ENCODE measurements at regions not wholly inside any gene's neighbourhood (a gene's known extent, or its start where the extent isn't known, plus 50 kb on each side); places are given as distances from the start of the nearest gene placed in this dataset.

DNA sequence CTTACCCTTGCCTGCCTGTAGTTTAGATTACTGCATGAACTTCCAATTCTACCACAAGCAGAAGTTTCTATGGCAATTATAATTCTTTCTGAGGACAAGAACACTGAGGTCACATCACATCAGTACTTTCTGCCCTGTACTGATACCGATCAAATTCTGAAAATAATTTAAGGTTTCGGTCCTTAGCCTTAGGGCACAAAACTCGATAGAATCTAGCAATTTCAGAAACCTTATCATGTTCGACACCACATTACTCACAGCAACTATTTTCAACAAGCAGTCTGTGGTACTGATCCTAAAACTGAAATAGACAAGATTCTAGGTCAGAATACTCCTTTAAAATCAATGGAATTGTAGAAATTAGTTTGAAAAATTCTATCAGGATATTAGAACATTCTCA lies 187.0 kb upstream of the LRFN5 start:
- Histone ChIP-seq H3K36me3 (ENCODE audit: control insufficient read depth, insufficient read depth, low read length) (no peaks in the 10 kb centered on the region), H3K27me3 (ENCODE audit: control insufficient read depth, insufficient read depth, low read length) (no peaks in the 10 kb centered on the region), H3K27ac (ENCODE audit: low read length) (no peak overlapping the region), H3K4me3 (ENCODE audit: low read length) (no peak overlapping the region), H3K9me3 (ENCODE audit: control insufficient read depth, insufficient read depth, low read length) (no peaks in the 10 kb centered on the region), H3K4me1 (ENCODE audit: control insufficient read depth, insufficient read depth, low read length) (no peaks in the 10 kb centered on the region)
- TF ChIP-seq, protein P1, sequence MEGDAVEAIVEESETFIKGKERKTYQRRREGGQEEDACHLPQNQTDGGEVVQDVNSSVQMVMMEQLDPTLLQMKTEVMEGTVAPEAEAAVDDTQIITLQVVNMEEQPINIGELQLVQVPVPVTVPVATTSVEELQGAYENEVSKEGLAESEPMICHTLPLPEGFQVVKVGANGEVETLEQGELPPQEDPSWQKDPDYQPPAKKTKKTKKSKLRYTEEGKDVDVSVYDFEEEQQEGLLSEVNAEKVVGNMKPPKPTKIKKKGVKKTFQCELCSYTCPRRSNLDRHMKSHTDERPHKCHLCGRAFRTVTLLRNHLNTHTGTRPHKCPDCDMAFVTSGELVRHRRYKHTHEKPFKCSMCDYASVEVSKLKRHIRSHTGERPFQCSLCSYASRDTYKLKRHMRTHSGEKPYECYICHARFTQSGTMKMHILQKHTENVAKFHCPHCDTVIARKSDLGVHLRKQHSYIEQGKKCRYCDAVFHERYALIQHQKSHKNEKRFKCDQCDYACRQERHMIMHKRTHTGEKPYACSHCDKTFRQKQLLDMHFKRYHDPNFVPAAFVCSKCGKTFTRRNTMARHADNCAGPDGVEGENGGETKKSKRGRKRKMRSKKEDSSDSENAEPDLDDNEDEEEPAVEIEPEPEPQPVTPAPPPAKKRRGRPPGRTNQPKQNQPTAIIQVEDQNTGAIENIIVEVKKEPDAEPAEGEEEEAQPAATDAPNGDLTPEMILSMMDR (IDR thresholded peaks at IDR 0.05): no peak
- Mint-ChIP-seq H3K27ac (no peak overlapping the region), H3K4me3 (no peak overlapping the region), H3K27me3 (ENCODE audit: low read depth in 2 of 2) (no peaks in the 10 kb centered on the region), H3K36me3 (no peaks in the 10 kb centered on the region), H3K4me1 (no peaks in the 10 kb centered on the region), H3K9me3 (peaks cover 6 to 10% of the 10 kb centered on the region in 2 donors)
- no peak for ATAC-seq
- intact Hi-C loops (cut with micrococcal nuclease): no loop called here
- no peak for DNase-seq
- WGBS (ENCODE audit: insufficient coverage): 94% methylated on average over 4 of the region's 4 CpGs

DNA sequence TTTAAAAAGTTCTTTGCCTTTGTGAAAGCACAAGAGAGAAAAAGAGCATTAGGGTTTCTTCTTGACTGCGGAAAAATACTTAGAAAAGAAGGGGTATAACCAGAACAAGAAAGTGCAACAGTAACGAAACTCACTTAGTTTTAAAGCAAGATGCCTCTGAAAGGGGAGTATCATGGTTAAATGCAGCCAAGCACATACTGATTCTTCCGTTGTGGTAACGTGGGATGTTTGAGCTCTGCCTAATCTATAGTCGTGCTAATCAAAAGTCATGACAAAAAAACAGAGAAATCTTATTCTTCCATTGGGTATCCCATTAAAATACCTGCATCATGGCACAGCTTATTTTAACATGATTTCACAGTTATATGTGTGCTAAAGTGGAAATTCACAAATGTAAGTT lies 187.8 kb upstream of the LRFN5 start:
- Mint-ChIP-seq H3K36me3 (no peaks in the 10 kb centered on the region), H3K4me3 (no peak overlapping the region), H3K27ac (no peak overlapping the region), H3K27me3 (ENCODE audit: low read depth in 2 of 2) (no peaks in the 10 kb centered on the region), H3K9me3 (peaks cover 4 to 8% of the 10 kb centered on the region in 2 donors), H3K4me1 (no peaks in the 10 kb centered on the region)
- Histone ChIP-seq H3K27ac (ENCODE audit: low read length) (no peak overlapping the region), H3K27me3 (ENCODE audit: control insufficient read depth, insufficient read depth, low read length) (no peaks in the 10 kb centered on the region), H3K9me3 (ENCODE audit: control insufficient read depth, insufficient read depth, low read length) (no peaks in the 10 kb centered on the region), H3K4me3 (ENCODE audit: low read length) (no peak overlapping the region), H3K4me1 (ENCODE audit: control insufficient read depth, insufficient read depth, low read length) (no peaks in the 10 kb centered on the region), H3K36me3 (ENCODE audit: control insufficient read depth, insufficient read depth, low read length) (no peaks in the 10 kb centered on the region)
- DNase-seq (no peak), ATAC-seq (no peak)
- intact Hi-C loops (cut with micrococcal nuclease): no loop called here
- TF ChIP-seq, protein P1 (IDR thresholded peaks at IDR 0.05): no peak
- WGBS (ENCODE audit: insufficient coverage): 73% methylated on average over 5 of the region's 5 CpGs

DNA sequence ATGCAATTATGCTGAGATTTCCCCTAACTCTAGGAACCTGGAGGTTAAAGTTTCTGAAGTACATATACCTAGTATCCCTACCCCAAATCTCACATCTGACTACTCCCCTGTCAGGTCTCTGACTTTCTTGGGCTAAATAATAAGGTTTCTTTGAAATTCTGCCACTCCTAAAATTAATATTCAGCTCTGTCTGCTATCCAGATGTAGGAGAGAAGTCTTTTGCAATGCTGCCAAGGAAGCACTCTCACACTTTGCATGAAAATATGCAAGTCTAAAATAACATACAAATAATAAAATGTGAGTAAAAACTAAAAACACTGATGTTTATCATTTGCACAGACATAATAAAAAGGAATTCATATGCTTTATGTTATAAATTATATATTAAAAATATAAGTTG lies 196.9 kb upstream of the LRFN5 start:
- DNase-seq (no peak), ATAC-seq (no peak)
- H3K27ac Mint-ChIP-seq: no peak overlapping the region
- no peaks in the 10 kb centered on the region for H3K27me3 ChIP-seq (ENCODE audit: control insufficient read depth, insufficient read depth, low read length)
- H3K4me1 Mint-ChIP-seq: no peaks in the 10 kb centered on the region
- intact Hi-C loops (cut with micrococcal nuclease): no loop called here
- no peaks in the 10 kb centered on the region for H3K9me3 ChIP-seq (ENCODE audit: control insufficient read depth, insufficient read depth, low read length)
- H3K9me3 Mint-ChIP-seq: peaks cover 4 to 13% of the 10 kb centered on the region in 2 donors
- no peaks in the 10 kb centered on the region for H3K36me3 ChIP-seq (ENCODE audit: control insufficient read depth, insufficient read depth, low read length)
- no peak overlapping the region for H3K27ac ChIP-seq (ENCODE audit: low read length)
- H3K4me3 ChIP-seq (ENCODE audit: low read length): no peak overlapping the region
- H3K36me3 Mint-ChIP-seq: no peaks in the 10 kb centered on the region
- TF ChIP-seq, protein P1 (IDR thresholded peaks at IDR 0.05): no peak
- no peak overlapping the region for H3K4me3 Mint-ChIP-seq
- H3K27me3 Mint-ChIP-seq (ENCODE audit: low read depth in 2 of 2): no peaks in the 10 kb centered on the region
- no peaks in the 10 kb centered on the region for H3K4me1 ChIP-seq (ENCODE audit: control insufficient read depth, insufficient read depth, low read length)

DNA sequence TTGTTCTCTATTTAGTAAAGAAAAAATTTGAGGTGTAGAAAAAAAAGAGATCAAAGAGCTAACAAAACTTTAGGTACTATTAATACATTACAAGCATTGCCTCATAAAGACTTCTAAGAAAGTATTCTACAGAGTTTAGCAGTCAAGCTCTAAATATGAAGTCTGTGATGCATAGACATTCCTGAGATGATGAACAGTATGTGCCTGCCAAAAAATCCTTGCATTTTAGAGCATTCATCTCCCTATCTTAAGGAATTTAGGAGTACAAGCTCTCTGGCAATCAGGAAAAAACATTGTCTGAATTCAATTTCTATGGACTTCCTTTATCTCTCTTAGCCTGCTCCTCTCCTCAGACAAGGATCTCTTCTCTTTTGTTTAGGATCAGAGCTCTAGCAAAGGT lies 202.6 kb upstream of the LRFN5 start:
- Histone ChIP-seq H3K36me3 (ENCODE audit: control insufficient read depth, insufficient read depth, low read length) (no peaks in the 10 kb centered on the region), H3K4me1 (ENCODE audit: control insufficient read depth, insufficient read depth, low read length) (no peaks in the 10 kb centered on the region), H3K4me3 (ENCODE audit: low read length) (no peak overlapping the region), H3K27ac (ENCODE audit: low read length) (no peak overlapping the region), H3K27me3 (ENCODE audit: control insufficient read depth, insufficient read depth, low read length) (no peaks in the 10 kb centered on the region), H3K9me3 (ENCODE audit: control insufficient read depth, insufficient read depth, low read length) (no peaks in the 10 kb centered on the region)
- no peak for DNase-seq
- Mint-ChIP-seq H3K4me3 (no peak overlapping the region), H3K27ac (no peak overlapping the region), H3K9me3 (peaks cover 2 to 11% of the 10 kb centered on the region in 2 donors), H3K36me3 (no peaks in the 10 kb centered on the region), H3K27me3 (ENCODE audit: low read depth in 2 of 2) (no peaks in the 10 kb centered on the region), H3K4me1 (no peaks in the 10 kb centered on the region)
- intact Hi-C loops (cut with micrococcal nuclease): no loop called here
- ATAC-seq: no peak
- TF ChIP-seq, protein P1 (IDR thresholded peaks at IDR 0.05): no peak
